ENCODE measurements at regions not wholly inside any gene's neighbourhood (a gene's known extent, or its start where the extent isn't known, plus 50 kb on each side); places are given as distances from the start of the nearest gene placed in this dataset.

DNA sequence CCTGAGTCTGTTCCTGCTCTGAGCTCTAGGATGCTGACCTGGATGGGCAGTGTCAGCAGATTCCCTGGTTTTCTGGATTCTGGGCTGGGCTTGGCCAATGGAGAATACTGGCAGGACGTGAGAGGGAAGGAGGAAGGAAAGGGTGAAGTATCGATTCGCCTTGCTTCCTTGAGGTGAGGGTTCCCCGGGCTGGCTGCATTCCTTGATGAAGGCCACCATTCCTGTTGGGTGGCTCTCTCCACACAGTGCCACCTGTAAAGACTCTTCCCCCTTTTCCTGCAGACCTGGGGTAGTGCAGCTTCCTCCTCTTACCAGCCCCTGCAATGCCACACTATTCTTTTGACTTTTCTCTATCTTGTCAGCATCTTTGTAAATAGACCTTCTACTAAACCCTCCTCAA, 58.1 kb upstream of the TANC2 start:
- TF ChIP-seq, protein P1, sequence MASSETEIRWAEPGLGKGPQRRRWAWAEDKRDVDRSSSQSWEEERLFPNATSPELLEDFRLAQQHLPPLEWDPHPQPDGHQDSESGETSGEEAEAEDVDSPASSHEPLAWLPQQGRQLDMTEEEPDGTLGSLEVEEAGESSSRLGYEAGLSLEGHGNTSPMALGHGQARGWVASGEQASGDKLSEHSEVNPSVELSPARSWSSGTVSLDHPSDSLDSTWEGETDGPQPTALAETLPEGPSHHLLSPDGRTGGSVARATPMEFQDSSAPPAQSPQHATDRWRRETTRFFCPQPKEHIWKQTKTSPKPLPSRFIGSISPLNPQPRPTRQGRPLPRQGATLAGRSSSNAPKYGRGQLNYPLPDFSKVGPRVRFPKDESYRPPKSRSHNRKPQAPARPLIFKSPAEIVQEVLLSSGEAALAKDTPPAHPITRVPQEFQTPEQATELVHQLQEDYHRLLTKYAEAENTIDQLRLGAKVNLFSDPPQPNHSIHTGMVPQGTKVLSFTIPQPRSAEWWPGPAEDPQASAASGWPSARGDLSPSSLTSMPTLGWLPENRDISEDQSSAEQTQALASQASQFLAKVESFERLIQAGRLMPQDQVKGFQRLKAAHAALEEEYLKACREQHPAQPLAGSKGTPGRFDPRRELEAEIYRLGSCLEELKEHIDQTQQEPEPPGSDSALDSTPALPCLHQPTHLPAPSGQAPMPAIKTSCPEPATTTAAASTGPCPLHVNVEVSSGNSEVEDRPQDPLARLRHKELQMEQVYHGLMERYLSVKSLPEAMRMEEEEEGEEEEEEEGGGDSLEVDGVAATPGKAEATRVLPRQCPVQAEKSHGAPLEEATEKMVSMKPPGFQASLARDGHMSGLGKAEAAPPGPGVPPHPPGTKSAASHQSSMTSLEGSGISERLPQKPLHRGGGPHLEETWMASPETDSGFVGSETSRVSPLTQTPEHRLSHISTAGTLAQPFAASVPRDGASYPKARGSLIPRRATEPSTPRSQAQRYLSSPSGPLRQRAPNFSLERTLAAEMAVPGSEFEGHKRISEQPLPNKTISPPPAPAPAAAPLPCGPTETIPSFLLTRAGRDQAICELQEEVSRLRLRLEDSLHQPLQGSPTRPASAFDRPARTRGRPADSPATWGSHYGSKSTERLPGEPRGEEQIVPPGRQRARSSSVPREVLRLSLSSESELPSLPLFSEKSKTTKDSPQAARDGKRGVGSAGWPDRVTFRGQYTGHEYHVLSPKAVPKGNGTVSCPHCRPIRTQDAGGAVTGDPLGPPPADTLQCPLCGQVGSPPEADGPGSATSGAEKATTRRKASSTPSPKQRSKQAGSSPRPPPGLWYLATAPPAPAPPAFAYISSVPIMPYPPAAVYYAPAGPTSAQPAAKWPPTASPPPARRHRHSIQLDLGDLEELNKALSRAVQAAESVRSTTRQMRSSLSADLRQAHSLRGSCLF (CRISPR knock-in tag; IDR thresholded peaks at IDR 0.05; ENCODE audit: borderline replicate concordance), result no peak
- TF ChIP-seq ZNF609 (CRISPR knock-in tag; IDR thresholded peaks at IDR 0.05; ENCODE audit: borderline replicate concordance) (no peak), MZF1 (CRISPR knock-in tag; IDR thresholded peaks at IDR 0.05; ENCODE audit: borderline replicate concordance) (no peak), ZFP36 (IDR thresholded peaks at IDR 0.05; ENCODE audit: borderline replicate concordance, low read depth, low read length, partially characterized antibody) (no peak), CCAR2 (optimal IDR thresholded peaks at IDR 0.05; ENCODE audit: low read depth, low read length) (no peak), TCF7 (IDR thresholded peaks at IDR 0.05; ENCODE audit: low read depth) (no peak), CBX5 (CRISPR knock-in tag; IDR thresholded peaks at IDR 0.05; ENCODE audit: borderline replicate concordance) (no peak), POLR2A (IDR thresholded peaks at IDR 0.05; ENCODE audit: insufficient read depth in 1 of 2, low read depth in 2 of 2, low read length in 2 of 2) (no peak), MXI1 (IDR thresholded peaks at IDR 0.05; ENCODE audit: borderline replicate concordance, low read depth, low read length) (no peak), KAT7 (CRISPR knock-in tag; IDR thresholded peaks at IDR 0.05; ENCODE audit: borderline replicate concordance) (no peak)
- TF ChIP-seq, protein P2, sequence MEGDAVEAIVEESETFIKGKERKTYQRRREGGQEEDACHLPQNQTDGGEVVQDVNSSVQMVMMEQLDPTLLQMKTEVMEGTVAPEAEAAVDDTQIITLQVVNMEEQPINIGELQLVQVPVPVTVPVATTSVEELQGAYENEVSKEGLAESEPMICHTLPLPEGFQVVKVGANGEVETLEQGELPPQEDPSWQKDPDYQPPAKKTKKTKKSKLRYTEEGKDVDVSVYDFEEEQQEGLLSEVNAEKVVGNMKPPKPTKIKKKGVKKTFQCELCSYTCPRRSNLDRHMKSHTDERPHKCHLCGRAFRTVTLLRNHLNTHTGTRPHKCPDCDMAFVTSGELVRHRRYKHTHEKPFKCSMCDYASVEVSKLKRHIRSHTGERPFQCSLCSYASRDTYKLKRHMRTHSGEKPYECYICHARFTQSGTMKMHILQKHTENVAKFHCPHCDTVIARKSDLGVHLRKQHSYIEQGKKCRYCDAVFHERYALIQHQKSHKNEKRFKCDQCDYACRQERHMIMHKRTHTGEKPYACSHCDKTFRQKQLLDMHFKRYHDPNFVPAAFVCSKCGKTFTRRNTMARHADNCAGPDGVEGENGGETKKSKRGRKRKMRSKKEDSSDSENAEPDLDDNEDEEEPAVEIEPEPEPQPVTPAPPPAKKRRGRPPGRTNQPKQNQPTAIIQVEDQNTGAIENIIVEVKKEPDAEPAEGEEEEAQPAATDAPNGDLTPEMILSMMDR (CRISPR knock-in tag; IDR thresholded peaks at IDR 0.05), result no peak
